H1 (cell line): ENCODE measurements at regions not wholly inside any gene's neighbourhood (a gene's known extent, or its start where the extent isn't known, plus 50 kb on each side); places are given as distances from the start of the nearest gene placed in this dataset.

ENCODE experiments used
- CTCF ChIA-PET: fragments of 300-600 bp; sonication (Branson Sonifier 250); formaldehyde crosslinking; loops from one replicate; lab custom pipeline; 2021; ENCODE audit not compliant: partially characterized antibody; lab: Charles Lee
- POLR2A ChIA-PET: fragments of 300-600 bp; sonication (Branson Sonifier 250); formaldehyde crosslinking; loops from one replicate; lab custom pipeline; 2021; ENCODE audit warnings: inconsistent platforms; ENCODE audit not compliant: partially characterized antibody; lab: Charles Lee
- DNase-seq, 2 experiments: peaks; one replicate each; pipeline versions ENCODE4 v3.0.0 to v3.0.0-alpha.2; 2010 to 2022; ENCODE audit warnings: low spot score in 2 of 2, low read depth in 1 of 2, mixed read lengths in 1 of 2
- FAIRE-seq: peaks from 2 replicates; lab custom pipeline; 2011; peaks lifted over from hg19 to GRCh38; lab: Jason Lieb, UNC
- H2AFZ ChIP-seq: 2 replicates; pipeline ENCODE4 v1.8.1; 2012; ENCODE audit warnings: low read length, inconsistent platforms
- H2AK5ac ChIP-seq: 2 replicates; pipeline ENCODE4 v1.6.1; 2013; ENCODE audit warnings: low read depth, low read length
- H2BK120ac ChIP-seq: replicated peaks from 2 replicates; pipeline ENCODE3; 2013; ENCODE audit warnings: low read depth, low read length, inconsistent platforms
- H2BK12ac ChIP-seq: 2 replicates; pipeline ENCODE4 v1.6.1; 2013; ENCODE audit warnings: low read depth, low read length
- H2BK15ac ChIP-seq: 2 replicates; pipeline ENCODE4 v1.6.1; 2013; ENCODE audit warnings: low read length
- H2BK20ac ChIP-seq: 2 replicates; pipeline ENCODE4 v1.6.1; 2013; ENCODE audit warnings: low read length
- H2BK5ac ChIP-seq: 2 replicates; pipeline ENCODE4 v1.6.1; 2013; ENCODE audit warnings: low read depth, low read length
- H3K14ac ChIP-seq: 2 replicates; pipeline ENCODE4 v1.6.1; 2013; ENCODE audit warnings: inconsistent platforms; ENCODE audit not compliant: insufficient read length
- H3K18ac ChIP-seq: 2 replicates; pipeline ENCODE4 v1.6.1; 2013; ENCODE audit warnings: low read length; ENCODE audit errors: extremely low read depth
- H3K23ac ChIP-seq: 2 replicates; pipeline ENCODE4 v1.6.1; 2013; ENCODE audit warnings: inconsistent platforms; ENCODE audit not compliant: insufficient read length
- H3K23me2 ChIP-seq: 2 replicates; pipeline ENCODE4 v1.6.1; 2013; ENCODE audit warnings: low read depth, low read length
- H3K27ac ChIP-seq: 2 replicates; pipeline ENCODE4 v1.6.1; 2011; ENCODE audit warnings: low read depth, low read length, inconsistent platforms
- H3K27me3 ChIP-seq, 4 experiments: replicated peaks in 1 of 4; 1 replicate in 1 of 4; 2 replicates in 3 of 4; pipeline versions ENCODE4 v1.6.1 to v1.8.1; 2011 to 2013; ENCODE audit warnings: low read length in 3 of 4, mild to moderate bottlenecking in 3 of 4, inconsistent platforms in 2 of 4, mixed read lengths in 2 of 4, moderate library complexity in 1 of 4; ENCODE audit not compliant: control insufficient read depth in 3 of 4, insufficient read depth in 3 of 4; ENCODE audit errors: extremely low read depth in 1 of 4
- H3K36me3 ChIP-seq, 4 experiments: 2 replicates each; pipeline versions ENCODE4 v1.6.1 to v1.8.1; 2011 to 2013; ENCODE audit warnings: mild to moderate bottlenecking in 4 of 4, low read length in 3 of 4, moderate library complexity in 2 of 4, control low read depth in 1 of 4, inconsistent platforms in 1 of 4; ENCODE audit not compliant: insufficient read depth in 4 of 4, control insufficient read depth in 2 of 4
- H3K4ac ChIP-seq: replicated peaks from 2 replicates; pipeline ENCODE3; 2013; ENCODE audit warnings: low read length, low read depth, mixed read lengths, inconsistent platforms; ENCODE audit not compliant: insufficient read length
- H3K4me1 ChIP-seq, 4 experiments: replicated peaks in 1 of 4; 1 replicate in 1 of 4; 2 replicates in 3 of 4; pipeline versions ENCODE4 v1.6.1 to v1.8.1; 2011 to 2013; ENCODE audit warnings: low read length in 3 of 4, inconsistent platforms in 2 of 4, mixed read lengths in 1 of 4; ENCODE audit not compliant: insufficient read depth in 4 of 4, control insufficient read depth in 3 of 4
- H3K4me2 ChIP-seq, 2 experiments: 2 replicates each; pipeline versions ENCODE4 v1.6.1 to v1.8.1; 2011 to 2013; ENCODE audit warnings: low read depth in 2 of 2, low read length in 2 of 2, control low read depth in 1 of 2, inconsistent platforms in 1 of 2, mild to moderate bottlenecking in 1 of 2; ENCODE audit not compliant: insufficient read depth in 1 of 2
- H3K4me3 ChIP-seq, 4 experiments: fragments of 200-600, 300-600 bp in 1 of 4; sonication (generic), shearing (Covaris generic), sonication (Bioruptor Twin) in 1 of 4; 2 replicates each; pipeline versions ENCODE4 v1.5.1 to v1.8.1; 2011 to 2016; ENCODE audit warnings: low read length in 4 of 4, low read depth in 3 of 4, control low read depth in 2 of 4, inconsistent platforms in 2 of 4, mild to moderate bottlenecking in 2 of 4, mixed read lengths in 1 of 4, moderate library complexity in 1 of 4; ENCODE audit not compliant: insufficient read depth in 2 of 4; ENCODE audit errors: extremely low read depth in 1 of 4
- H3K56ac ChIP-seq: replicated peaks from 2 replicates; pipeline ENCODE3; 2013; ENCODE audit warnings: low read depth, mild to moderate bottlenecking, mixed read lengths, low read length, inconsistent platforms; ENCODE audit not compliant: insufficient read length
- H3K79me1 ChIP-seq: 2 replicates; pipeline ENCODE4 v1.6.1; 2013; ENCODE audit warnings: low read depth, low read length, control low read depth
- H3K79me2 ChIP-seq, 2 experiments: 2 replicates each; pipeline versions ENCODE4 v1.6.1 to v1.8.1; 2012 to 2013; ENCODE audit warnings: low read length in 2 of 2, mild to moderate bottlenecking in 2 of 2, inconsistent platforms in 1 of 2; ENCODE audit not compliant: insufficient read depth in 2 of 2, control insufficient read depth in 1 of 2
- H3K9ac ChIP-seq, 4 experiments: replicated peaks in 1 of 4; 1 replicate in 1 of 4; 2 replicates in 3 of 4; pipeline versions ENCODE4 v1.6.1 to v1.8.1; 2011 to 2013; ENCODE audit warnings: low read depth in 3 of 4, low read length in 3 of 4, control low read depth in 2 of 4, mild to moderate bottlenecking in 2 of 4, moderate library complexity in 2 of 4, inconsistent platforms in 1 of 4; ENCODE audit errors: extremely low read depth in 1 of 4
- H3K9me3 ChIP-seq, 2 experiments: 2 replicates each; pipeline versions ENCODE4 v1.6.1 to v1.8.1; 2012 to 2013; ENCODE audit warnings: mild to moderate bottlenecking in 2 of 2, moderate library complexity in 2 of 2, control low read depth in 1 of 2, inconsistent platforms in 1 of 2, low read depth in 1 of 2, low read length in 1 of 2, mixed read lengths in 1 of 2; ENCODE audit not compliant: insufficient read depth in 2 of 2
- H4K20me1 ChIP-seq, 2 experiments: replicated peaks in 1 of 2; 2 replicates each; pipeline versions ENCODE3 to v1.8.1; 2011 to 2013; ENCODE audit warnings: inconsistent platforms in 2 of 2, low read length in 2 of 2, mild to moderate bottlenecking in 1 of 2; ENCODE audit not compliant: insufficient read depth in 2 of 2, control insufficient read depth in 1 of 2
- H4K5ac ChIP-seq: 2 replicates; pipeline ENCODE4 v1.6.1; 2013; ENCODE audit warnings: low read length, low read depth, mixed read lengths, inconsistent platforms; ENCODE audit not compliant: insufficient read length
- H4K8ac ChIP-seq: 2 replicates; pipeline ENCODE4 v1.8.0; 2013; ENCODE audit warnings: mild to moderate bottlenecking, moderate library complexity, low read length, inconsistent platforms; ENCODE audit not compliant: insufficient read depth; ENCODE audit errors: extremely low read depth
- H4K91ac ChIP-seq: replicated peaks from 2 replicates; pipeline ENCODE3; 2013; ENCODE audit warnings: low read length, mixed read lengths, inconsistent platforms; ENCODE audit not compliant: insufficient read length
- BRCA1 ChIP-seq: IDR thresholded peaks from 2 replicates; pipeline ENCODE4 v1.6.1; 2012; ENCODE audit warnings: low read depth, low read length, improper control_type of control experiment
- CHD2 ChIP-seq: IDR thresholded peaks from 2 replicates; pipeline ENCODE4 v1.6.1; 2012; ENCODE audit warnings: low read length, improper control_type of control experiment
- NRF1 ChIP-seq: IDR thresholded peaks from 2 replicates; pipeline ENCODE4 v1.6.1; 2011; ENCODE audit warnings: mild to moderate bottlenecking, low read depth, low read length, improper control_type of control experiment
- RBBP5 ChIP-seq: IDR thresholded peaks from 2 replicates; pipeline ENCODE4 v1.7.1; 2012; ENCODE audit warnings: low read depth, mild to moderate bottlenecking, inconsistent platforms, low read length, moderate library complexity, borderline replicate concordance
- RFX5 ChIP-seq: IDR thresholded peaks from 2 replicates; pipeline ENCODE4 v1.6.1; 2011; ENCODE audit warnings: low read depth, low read length, improper control_type of control experiment, borderline replicate concordance
- SUZ12 ChIP-seq: fragments of 200-600 bp; sonication (generic); IDR thresholded peaks from 2 replicates; pipeline ENCODE4 v1.6.1; 2012; ENCODE audit warnings: mild to moderate bottlenecking, inconsistent platforms, low read length, moderate library complexity, mixed read lengths
- YY1 ChIP-seq: IDR thresholded peaks from 2 replicates; pipeline ENCODE4 v1.6.1; 2011; ENCODE audit warnings: low read depth, mild to moderate bottlenecking, low read length
- WGBS, 2 experiments: shearing (Covaris generic) in 1 of 2; methylation state at CpG; one replicate each; pipeline versions ENCODE4 v1.1.6 to v1.1.7; 2013 to 2015; ENCODE audit warnings: low lambda C conversion rate in 2 of 2, mixed read lengths in 2 of 2, inconsistent platforms in 1 of 2, low coverage in 1 of 2, missing lambda C conversion rate in 1 of 2; ENCODE audit not compliant: insufficient replicate concordance in 2 of 2, insufficient coverage in 1 of 2, insufficient read length in 1 of 2; ENCODE audit errors: extremely low coverage in 1 of 2, missing lambda C conversion rate in 1 of 2; 5-methylcytosine and 5-hydroxymethylcytosine counted together
- TF ChIP-seq, protein P1 (sequence below): IDR thresholded peaks from 2 replicates; pipeline ENCODE4 v1.6.1; 2011; ENCODE audit warnings: low read depth, mild to moderate bottlenecking, low read length; ENCODE audit not compliant: insufficient read depth

DNA sequence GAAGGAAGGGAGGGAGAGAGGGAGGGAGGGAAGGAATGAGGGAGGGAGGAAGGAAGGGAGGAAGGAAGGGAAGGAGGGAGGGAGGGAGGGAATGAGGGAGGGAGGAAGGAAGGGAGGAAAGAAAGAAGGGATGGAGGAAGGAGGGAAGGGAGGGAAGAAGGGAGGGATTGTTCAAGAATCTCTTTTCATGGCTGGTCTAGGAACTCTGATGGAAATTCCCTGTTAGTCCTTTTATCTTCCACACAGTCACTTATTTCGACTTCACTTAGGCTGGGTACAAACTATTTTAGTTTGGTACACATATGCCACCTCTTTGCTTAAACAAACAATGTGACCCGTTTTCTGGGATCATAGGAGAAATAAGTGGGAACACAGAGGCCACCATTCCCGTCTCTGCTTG is 435.6 kb upstream of the WWC1 start:
- Histone ChIP-seq H3K27me3 (no peaks in the 10 kb centered on the region), H3K56ac (no peak overlapping the region), H2BK120ac (no peak overlapping the region), H3K4me1 (no peaks in the 10 kb centered on the region), H3K23me2 (no peaks in the 10 kb centered on the region; the same call in 1 of the 2 replicates), H3K36me3 (no peaks in the 10 kb centered on the region), H4K8ac (no peak overlapping the region), H3K79me1 (no peaks in the 10 kb centered on the region), H3K9ac (no peak overlapping the region), H3K4me2 (no peak overlapping the region), H2BK20ac (no peak overlapping the region), H4K20me1 (no peaks in the 10 kb centered on the region), H4K91ac (no peak overlapping the region), H3K9me3 (no peaks in the 10 kb centered on the region; a peak in 1 of 4 replicates), H2BK5ac (no peak overlapping the region), H3K18ac (no peak overlapping the region), H3K4ac (no peak overlapping the region), H2AK5ac (no peak overlapping the region), H4K5ac (no peak overlapping the region), H3K4me3 (no peak overlapping the region), H2AFZ (no peak overlapping the region), H3K23ac (no peak overlapping the region), H3K27ac (no peak overlapping the region), H3K14ac (no peak overlapping the region), H3K79me2 (no peaks in the 10 kb centered on the region), H2BK12ac (no peak overlapping the region), H2BK15ac (no peak overlapping the region)
- 50% methylated on average over 3 of the region's 3 CpGs; no CpG with 5 or more reads in 1 of the 2 experiments for WGBS, 2 experiments
- no peak for DNase-seq
- POLR2A ChIA-PET: no interaction called here
- CTCF ChIA-PET: no interaction called here
- TF ChIP-seq SUZ12 (no peak), NRF1 (no peak), RBBP5 (no peak), RFX5 (no peak), BRCA1 (no peak), YY1 (no peak), CHD2 (no peak)
- TF ChIP-seq, protein P1, sequence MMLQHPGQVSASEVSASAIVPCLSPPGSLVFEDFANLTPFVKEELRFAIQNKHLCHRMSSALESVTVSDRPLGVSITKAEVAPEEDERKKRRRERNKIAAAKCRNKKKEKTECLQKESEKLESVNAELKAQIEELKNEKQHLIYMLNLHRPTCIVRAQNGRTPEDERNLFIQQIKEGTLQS: no peak
- no peak for FAIRE-seq
